GM06990 (cell line): ENCODE measurements at regions not wholly inside any gene's neighbourhood (a gene's known extent, or its start where the extent isn't known, plus 50 kb on each side); places are given as distances from the start of the nearest gene placed in this dataset.

Source experiments
- DNase-seq: peaks from one replicate; pipeline ENCODE4 v3.0.0-alpha.2; 2011; ENCODE audit not compliant: insufficient read length; ENCODE audit errors: extremely low read depth
- H3K27me3 ChIP-seq: replicated peaks from 2 replicates; pipeline ENCODE4 v1.6.0; 2011; ENCODE audit warnings: low read length; ENCODE audit not compliant: control insufficient read depth, insufficient read depth
- H3K36me3 ChIP-seq: 2 replicates; pipeline ENCODE4 v1.5.1; 2011; ENCODE audit warnings: low read length; ENCODE audit not compliant: control insufficient read depth, insufficient read depth
- H3K4me3 ChIP-seq: replicated peaks from 2 replicates; pipeline ENCODE4 v1.5.1; 2011; ENCODE audit warnings: low read depth, mild to moderate bottlenecking, control low read depth, low read length
- TF ChIP-seq, protein P1 (sequence below): IDR thresholded peaks from 2 replicates; pipeline ENCODE4 v1.5.1; 2011; ENCODE audit warnings: low read length, control low read depth, mild to moderate bottlenecking, inconsistent platforms; ENCODE audit not compliant: insufficient read depth, poor library complexity, severe bottlenecking

DNA sequence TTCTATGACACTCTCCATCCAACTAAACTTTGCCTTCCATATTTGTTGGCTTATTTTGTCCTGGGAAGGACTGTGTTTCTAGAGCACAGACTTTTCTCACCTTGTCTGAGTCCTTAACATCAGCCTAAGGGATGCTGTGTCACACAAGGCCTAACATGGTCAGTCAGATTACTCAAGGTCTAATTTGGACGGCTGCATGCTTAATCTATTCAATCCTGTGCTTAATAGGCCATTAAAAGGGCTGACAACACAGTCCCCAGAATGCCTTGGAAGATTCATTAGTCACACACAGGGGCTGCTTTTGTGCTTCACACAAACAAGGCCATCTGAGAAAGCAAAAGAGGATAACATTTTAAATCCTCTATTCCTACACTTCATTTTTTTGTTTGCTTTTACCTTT is 84.0 kb downstream of the DYNAP start:
- no peak for DNase-seq
- TF ChIP-seq, protein P1, sequence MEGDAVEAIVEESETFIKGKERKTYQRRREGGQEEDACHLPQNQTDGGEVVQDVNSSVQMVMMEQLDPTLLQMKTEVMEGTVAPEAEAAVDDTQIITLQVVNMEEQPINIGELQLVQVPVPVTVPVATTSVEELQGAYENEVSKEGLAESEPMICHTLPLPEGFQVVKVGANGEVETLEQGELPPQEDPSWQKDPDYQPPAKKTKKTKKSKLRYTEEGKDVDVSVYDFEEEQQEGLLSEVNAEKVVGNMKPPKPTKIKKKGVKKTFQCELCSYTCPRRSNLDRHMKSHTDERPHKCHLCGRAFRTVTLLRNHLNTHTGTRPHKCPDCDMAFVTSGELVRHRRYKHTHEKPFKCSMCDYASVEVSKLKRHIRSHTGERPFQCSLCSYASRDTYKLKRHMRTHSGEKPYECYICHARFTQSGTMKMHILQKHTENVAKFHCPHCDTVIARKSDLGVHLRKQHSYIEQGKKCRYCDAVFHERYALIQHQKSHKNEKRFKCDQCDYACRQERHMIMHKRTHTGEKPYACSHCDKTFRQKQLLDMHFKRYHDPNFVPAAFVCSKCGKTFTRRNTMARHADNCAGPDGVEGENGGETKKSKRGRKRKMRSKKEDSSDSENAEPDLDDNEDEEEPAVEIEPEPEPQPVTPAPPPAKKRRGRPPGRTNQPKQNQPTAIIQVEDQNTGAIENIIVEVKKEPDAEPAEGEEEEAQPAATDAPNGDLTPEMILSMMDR: no peak
- H3K36me3 ChIP-seq: no peaks in the 10 kb centered on the region
- H3K4me3 ChIP-seq: no peak overlapping the region
- H3K27me3 ChIP-seq: no peaks in the 10 kb centered on the region

DNA sequence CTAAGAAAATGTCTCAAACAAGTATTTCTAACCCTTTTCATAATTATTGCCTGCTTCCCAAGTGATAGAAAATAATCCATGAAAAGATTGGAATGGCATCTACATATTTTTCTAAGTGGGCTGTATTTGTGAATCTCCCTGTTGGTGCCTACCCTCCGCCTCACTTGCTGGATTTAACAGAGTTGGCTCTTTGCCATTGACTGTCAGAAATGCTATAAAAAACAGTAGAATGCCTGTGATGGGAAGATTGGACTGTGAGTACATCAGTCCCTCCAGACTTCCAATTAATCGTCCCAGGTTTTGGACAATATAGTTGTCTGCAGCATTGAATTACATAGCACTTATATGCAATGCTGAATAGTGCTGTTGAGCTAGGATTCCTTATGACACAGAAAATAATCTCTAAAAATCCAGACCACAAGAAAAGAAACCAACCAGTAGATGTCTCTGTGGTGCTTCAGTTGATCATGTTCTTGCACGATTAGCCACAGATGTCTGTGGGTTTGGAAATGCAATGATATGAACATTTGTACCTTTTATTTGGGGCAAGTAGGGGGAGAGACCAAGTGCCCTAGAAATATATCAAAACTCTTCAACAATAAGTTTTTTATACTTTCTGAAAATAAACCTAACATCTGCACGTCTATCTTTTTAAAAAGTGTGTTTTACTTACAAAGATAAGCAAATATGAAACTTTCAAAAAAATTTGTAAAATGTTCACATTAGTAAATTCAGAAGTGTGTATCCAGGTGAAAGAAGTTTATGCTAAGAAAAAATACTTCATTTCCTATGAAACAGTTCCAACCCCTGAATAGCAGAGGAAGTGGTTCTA is 88.5 kb downstream of the DYNAP start:
- TF ChIP-seq, protein P1: peak; percentile 54
- Histone ChIP-seq H3K27me3 (no peaks in the 10 kb centered on the region), H3K4me3 (no peak overlapping the region), H3K36me3 (no peaks in the 10 kb centered on the region)
- peak; percentile 2 for DNase-seq

DNA sequence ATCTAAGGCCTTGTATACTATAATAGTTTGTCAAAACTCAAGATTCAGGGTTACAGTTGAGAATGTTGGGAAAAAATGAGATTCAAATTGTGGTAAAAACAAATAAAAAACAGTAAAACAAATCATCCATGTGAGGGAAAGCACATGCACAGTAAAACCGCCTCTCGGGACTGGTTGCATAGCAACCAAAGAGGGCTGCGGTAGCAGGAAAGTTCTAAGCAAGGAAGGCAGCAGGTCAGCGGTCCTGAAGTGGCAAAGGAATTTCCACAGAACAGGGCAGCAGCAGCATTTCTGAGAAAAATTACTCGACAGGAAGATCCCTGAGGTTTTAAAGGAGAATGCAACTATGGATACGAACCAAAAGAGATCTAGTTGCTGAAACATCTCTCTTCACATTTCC is 93.7 kb downstream of the DYNAP start:
- Histone ChIP-seq H3K36me3 (no peaks in the 10 kb centered on the region), H3K4me3 (no peak overlapping the region), H3K27me3 (no peaks in the 10 kb centered on the region)
- TF ChIP-seq, protein P1: no peak
- no peak for DNase-seq

- no peak for DNase-seq
- Histone ChIP-seq H3K36me3 (no peaks in the 10 kb centered on the region), H3K4me3 (no peak overlapping the region), H3K27me3 (no peaks in the 10 kb centered on the region)
- TF ChIP-seq, protein P1: no peak
Observed at GRCh38 chr18:54689319-54689718, 98.3 kb downstream of the DYNAP start.

- DNase-seq: no peak
- Histone ChIP-seq H3K4me3 (no peak overlapping the region), H3K27me3 (no peaks in the 10 kb centered on the region), H3K36me3 (no peaks in the 10 kb centered on the region)
- TF ChIP-seq, protein P1: no peak
Observed at GRCh38 chr18:54690198-54690597, 99.2 kb downstream of the DYNAP start.

DNA sequence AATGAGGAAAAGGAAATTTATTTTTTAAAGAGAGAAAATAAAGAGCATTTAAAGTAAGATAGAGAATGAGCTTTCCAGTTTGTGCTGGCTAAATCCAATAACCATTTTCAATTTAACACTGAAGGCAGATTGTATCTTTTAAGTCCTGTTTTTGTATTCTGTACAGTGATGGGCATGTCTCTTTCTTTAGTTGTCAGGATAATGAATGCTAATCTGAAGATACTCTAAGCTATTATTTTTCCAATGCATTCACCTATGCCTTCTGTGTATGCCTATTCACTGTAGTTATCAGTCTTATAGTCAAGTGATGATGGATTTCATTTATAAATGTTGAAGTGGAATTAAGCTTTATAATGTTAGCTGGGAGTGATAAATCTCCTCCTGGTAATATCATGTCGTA is 101.4 kb downstream of the DYNAP start:
- Histone ChIP-seq H3K4me3 (no peak overlapping the region), H3K36me3 (no peaks in the 10 kb centered on the region), H3K27me3 (no peaks in the 10 kb centered on the region)
- TF ChIP-seq, protein P1: no peak
- DNase-seq: no peak
